H1 (cell line): ENCODE measurements at regions not wholly inside any gene's neighbourhood (a gene's known extent, or its start where the extent isn't known, plus 50 kb on each side); places are given as distances from the start of the nearest gene placed in this dataset.

Experiments
- CTCF ChIA-PET: fragments of 300-600 bp; sonication (Branson Sonifier 250); formaldehyde crosslinking; loops from one replicate; lab custom pipeline; 2021; ENCODE audit not compliant: partially characterized antibody; lab: Charles Lee
- POLR2A ChIA-PET: fragments of 300-600 bp; sonication (Branson Sonifier 250); formaldehyde crosslinking; loops from one replicate; lab custom pipeline; 2021; ENCODE audit warnings: inconsistent platforms; ENCODE audit not compliant: partially characterized antibody; lab: Charles Lee
- DNase-seq, 2 experiments: peaks; one replicate each; pipeline versions ENCODE4 v3.0.0 to v3.0.0-alpha.2; 2010 to 2022; ENCODE audit warnings: low spot score in 2 of 2, low read depth in 1 of 2, mixed read lengths in 1 of 2
- FAIRE-seq: peaks from 2 replicates; lab custom pipeline; 2011; peaks lifted over from hg19 to GRCh38; lab: Jason Lieb, UNC
- H2AFZ ChIP-seq: 2 replicates; pipeline ENCODE4 v1.8.1; 2012; ENCODE audit warnings: low read length, inconsistent platforms
- H2AK5ac ChIP-seq: 2 replicates; pipeline ENCODE4 v1.6.1; 2013; ENCODE audit warnings: low read depth, low read length
- H2BK120ac ChIP-seq: replicated peaks from 2 replicates; pipeline ENCODE3; 2013; ENCODE audit warnings: low read depth, low read length, inconsistent platforms
- H2BK12ac ChIP-seq: 2 replicates; pipeline ENCODE4 v1.6.1; 2013; ENCODE audit warnings: low read depth, low read length
- H2BK15ac ChIP-seq: 2 replicates; pipeline ENCODE4 v1.6.1; 2013; ENCODE audit warnings: low read length
- H2BK20ac ChIP-seq: 2 replicates; pipeline ENCODE4 v1.6.1; 2013; ENCODE audit warnings: low read length
- H2BK5ac ChIP-seq: 2 replicates; pipeline ENCODE4 v1.6.1; 2013; ENCODE audit warnings: low read depth, low read length
- H3K14ac ChIP-seq: 2 replicates; pipeline ENCODE4 v1.6.1; 2013; ENCODE audit warnings: inconsistent platforms; ENCODE audit not compliant: insufficient read length
- H3K18ac ChIP-seq: 2 replicates; pipeline ENCODE4 v1.6.1; 2013; ENCODE audit warnings: low read length; ENCODE audit errors: extremely low read depth
- H3K23ac ChIP-seq: 2 replicates; pipeline ENCODE4 v1.6.1; 2013; ENCODE audit warnings: inconsistent platforms; ENCODE audit not compliant: insufficient read length
- H3K23me2 ChIP-seq: 2 replicates; pipeline ENCODE4 v1.6.1; 2013; ENCODE audit warnings: low read depth, low read length
- H3K27ac ChIP-seq: 2 replicates; pipeline ENCODE4 v1.6.1; 2011; ENCODE audit warnings: low read depth, low read length, inconsistent platforms
- H3K27me3 ChIP-seq, 4 experiments: replicated peaks in 1 of 4; 1 replicate in 1 of 4; 2 replicates in 3 of 4; pipeline versions ENCODE4 v1.6.1 to v1.8.1; 2011 to 2013; ENCODE audit warnings: low read length in 3 of 4, mild to moderate bottlenecking in 3 of 4, inconsistent platforms in 2 of 4, mixed read lengths in 2 of 4, moderate library complexity in 1 of 4; ENCODE audit not compliant: control insufficient read depth in 3 of 4, insufficient read depth in 3 of 4; ENCODE audit errors: extremely low read depth in 1 of 4
- H3K36me3 ChIP-seq, 4 experiments: 2 replicates each; pipeline versions ENCODE4 v1.6.1 to v1.8.1; 2011 to 2013; ENCODE audit warnings: mild to moderate bottlenecking in 4 of 4, low read length in 3 of 4, moderate library complexity in 2 of 4, control low read depth in 1 of 4, inconsistent platforms in 1 of 4; ENCODE audit not compliant: insufficient read depth in 4 of 4, control insufficient read depth in 2 of 4
- H3K4ac ChIP-seq: replicated peaks from 2 replicates; pipeline ENCODE3; 2013; ENCODE audit warnings: low read length, low read depth, mixed read lengths, inconsistent platforms; ENCODE audit not compliant: insufficient read length
- H3K4me1 ChIP-seq, 4 experiments: replicated peaks in 1 of 4; 1 replicate in 1 of 4; 2 replicates in 3 of 4; pipeline versions ENCODE4 v1.6.1 to v1.8.1; 2011 to 2013; ENCODE audit warnings: low read length in 3 of 4, inconsistent platforms in 2 of 4, mixed read lengths in 1 of 4; ENCODE audit not compliant: insufficient read depth in 4 of 4, control insufficient read depth in 3 of 4
- H3K4me2 ChIP-seq, 2 experiments: 2 replicates each; pipeline versions ENCODE4 v1.6.1 to v1.8.1; 2011 to 2013; ENCODE audit warnings: low read depth in 2 of 2, low read length in 2 of 2, control low read depth in 1 of 2, inconsistent platforms in 1 of 2, mild to moderate bottlenecking in 1 of 2; ENCODE audit not compliant: insufficient read depth in 1 of 2
- H3K4me3 ChIP-seq, 4 experiments: fragments of 200-600, 300-600 bp in 1 of 4; sonication (generic), shearing (Covaris generic), sonication (Bioruptor Twin) in 1 of 4; 2 replicates each; pipeline versions ENCODE4 v1.5.1 to v1.8.1; 2011 to 2016; ENCODE audit warnings: low read length in 4 of 4, low read depth in 3 of 4, control low read depth in 2 of 4, inconsistent platforms in 2 of 4, mild to moderate bottlenecking in 2 of 4, mixed read lengths in 1 of 4, moderate library complexity in 1 of 4; ENCODE audit not compliant: insufficient read depth in 2 of 4; ENCODE audit errors: extremely low read depth in 1 of 4
- H3K56ac ChIP-seq: replicated peaks from 2 replicates; pipeline ENCODE3; 2013; ENCODE audit warnings: low read depth, mild to moderate bottlenecking, mixed read lengths, low read length, inconsistent platforms; ENCODE audit not compliant: insufficient read length
- H3K79me1 ChIP-seq: 2 replicates; pipeline ENCODE4 v1.6.1; 2013; ENCODE audit warnings: low read depth, low read length, control low read depth
- H3K79me2 ChIP-seq, 2 experiments: 2 replicates each; pipeline versions ENCODE4 v1.6.1 to v1.8.1; 2012 to 2013; ENCODE audit warnings: low read length in 2 of 2, mild to moderate bottlenecking in 2 of 2, inconsistent platforms in 1 of 2; ENCODE audit not compliant: insufficient read depth in 2 of 2, control insufficient read depth in 1 of 2
- H3K9ac ChIP-seq, 4 experiments: replicated peaks in 1 of 4; 1 replicate in 1 of 4; 2 replicates in 3 of 4; pipeline versions ENCODE4 v1.6.1 to v1.8.1; 2011 to 2013; ENCODE audit warnings: low read depth in 3 of 4, low read length in 3 of 4, control low read depth in 2 of 4, mild to moderate bottlenecking in 2 of 4, moderate library complexity in 2 of 4, inconsistent platforms in 1 of 4; ENCODE audit errors: extremely low read depth in 1 of 4
- H3K9me3 ChIP-seq, 2 experiments: 2 replicates each; pipeline versions ENCODE4 v1.6.1 to v1.8.1; 2012 to 2013; ENCODE audit warnings: mild to moderate bottlenecking in 2 of 2, moderate library complexity in 2 of 2, control low read depth in 1 of 2, inconsistent platforms in 1 of 2, low read depth in 1 of 2, low read length in 1 of 2, mixed read lengths in 1 of 2; ENCODE audit not compliant: insufficient read depth in 2 of 2
- H4K20me1 ChIP-seq, 2 experiments: replicated peaks in 1 of 2; 2 replicates each; pipeline versions ENCODE3 to v1.8.1; 2011 to 2013; ENCODE audit warnings: inconsistent platforms in 2 of 2, low read length in 2 of 2, mild to moderate bottlenecking in 1 of 2; ENCODE audit not compliant: insufficient read depth in 2 of 2, control insufficient read depth in 1 of 2
- H4K5ac ChIP-seq: 2 replicates; pipeline ENCODE4 v1.6.1; 2013; ENCODE audit warnings: low read length, low read depth, mixed read lengths, inconsistent platforms; ENCODE audit not compliant: insufficient read length
- H4K8ac ChIP-seq: 2 replicates; pipeline ENCODE4 v1.8.0; 2013; ENCODE audit warnings: mild to moderate bottlenecking, moderate library complexity, low read length, inconsistent platforms; ENCODE audit not compliant: insufficient read depth; ENCODE audit errors: extremely low read depth
- H4K91ac ChIP-seq: replicated peaks from 2 replicates; pipeline ENCODE3; 2013; ENCODE audit warnings: low read length, mixed read lengths, inconsistent platforms; ENCODE audit not compliant: insufficient read length
- CHD2 ChIP-seq: IDR thresholded peaks from 2 replicates; pipeline ENCODE4 v1.6.1; 2012; ENCODE audit warnings: low read length, improper control_type of control experiment
- CTCF ChIP-seq, 3 experiments: IDR thresholded peaks; 1 replicate in 2 of 3; 2 replicates in 1 of 3; pipeline versions ENCODE4 v1.5.1 to v1.6.1; 2011; ENCODE audit warnings: low read length in 3 of 3, mild to moderate bottlenecking in 3 of 3, inconsistent platforms in 2 of 3, low read depth in 1 of 3, moderate library complexity in 1 of 3; ENCODE audit not compliant: insufficient read depth in 1 of 3; ENCODE audit errors: control extremely low read depth in 1 of 3
- FOSL1 ChIP-seq: IDR thresholded peaks from 2 replicates; pipeline ENCODE4 v1.6.1; 2011; ENCODE audit warnings: mild to moderate bottlenecking, low read depth, low read length, moderate library complexity; ENCODE audit not compliant: insufficient read depth
- GABPA ChIP-seq: IDR thresholded peaks from 2 replicates; pipeline ENCODE4 v1.6.1; 2011; ENCODE audit warnings: mild to moderate bottlenecking, low read length, moderate library complexity, borderline replicate concordance; ENCODE audit not compliant: insufficient read depth
- HDAC6 ChIP-seq: IDR thresholded peaks from one replicate; pipeline ENCODE4 v1.7.1; 2012; ENCODE audit warnings: low read depth, mild to moderate bottlenecking, inconsistent platforms, low read length, moderate library complexity
- KDM5A ChIP-seq: fragments of 200-600 bp; IDR thresholded peaks from 2 replicates; pipeline ENCODE4 v1.7.1; 2012; ENCODE audit warnings: mild to moderate bottlenecking, low read length, inconsistent platforms, mixed read lengths
- MAFK ChIP-seq: IDR thresholded peaks from 2 replicates; pipeline ENCODE4 v1.6.1; 2012; ENCODE audit warnings: low read depth, mild to moderate bottlenecking, improper control_type of control experiment, low read length
- NANOG ChIP-seq: IDR thresholded peaks from 2 replicates; pipeline ENCODE4 v1.6.1; 2011; ENCODE audit warnings: low read length, low read depth, mild to moderate bottlenecking, inconsistent platforms; ENCODE audit not compliant: insufficient read depth, poor library complexity, severe bottlenecking
- RNF2 ChIP-seq: fragments of 200-900, 300-1000 bp; sonication (generic); IDR thresholded peaks from 2 replicates; pipeline ENCODE4 v1.7.1; 2016; ENCODE audit warnings: borderline replicate concordance, low read depth, mild to moderate bottlenecking, antibody characterized with exemption, low read length; ENCODE audit not compliant: poor library complexity, severe bottlenecking; ENCODE audit errors: missing control alignments
- SAP30 ChIP-seq: fragments of 300-600 bp; sonication (generic); IDR thresholded peaks from 2 replicates; pipeline ENCODE4 v1.7.1; 2012; ENCODE audit warnings: low read length, moderate library complexity, mild to moderate bottlenecking, inconsistent platforms; ENCODE audit not compliant: insufficient read depth, insufficient replicate concordance
- SUZ12 ChIP-seq: fragments of 200-600 bp; sonication (generic); IDR thresholded peaks from 2 replicates; pipeline ENCODE4 v1.6.1; 2012; ENCODE audit warnings: mild to moderate bottlenecking, inconsistent platforms, low read length, moderate library complexity, mixed read lengths
- TAF1 ChIP-seq: IDR thresholded peaks from 2 replicates; pipeline ENCODE4 v1.6.1; 2011; ENCODE audit warnings: mild to moderate bottlenecking, low read depth, low read length
- WGBS, 2 experiments: shearing (Covaris generic) in 1 of 2; methylation state at CpG; one replicate each; pipeline versions ENCODE4 v1.1.6 to v1.1.7; 2013 to 2015; ENCODE audit warnings: low lambda C conversion rate in 2 of 2, mixed read lengths in 2 of 2, inconsistent platforms in 1 of 2, low coverage in 1 of 2, missing lambda C conversion rate in 1 of 2; ENCODE audit not compliant: insufficient replicate concordance in 2 of 2, insufficient coverage in 1 of 2, insufficient read length in 1 of 2; ENCODE audit errors: extremely low coverage in 1 of 2, missing lambda C conversion rate in 1 of 2; 5-methylcytosine and 5-hydroxymethylcytosine counted together

DNA sequence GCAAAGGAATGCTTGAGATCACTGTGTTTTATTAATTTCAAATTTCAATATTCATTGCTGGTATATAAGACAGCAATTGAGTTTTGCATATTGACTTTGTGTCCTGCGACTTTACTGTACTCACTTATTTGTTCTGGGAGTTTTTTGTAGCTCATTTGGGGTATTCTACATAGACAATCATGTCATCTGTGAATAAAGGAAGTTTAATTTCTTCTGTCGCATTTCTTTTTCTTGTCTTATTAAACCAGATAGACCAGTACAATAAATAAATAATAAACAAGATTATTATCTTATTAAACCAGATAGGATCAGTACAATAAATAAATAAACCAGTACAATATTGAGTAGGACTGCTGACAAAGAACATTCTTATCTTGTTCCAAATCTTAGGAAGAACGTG lies 448.2 kb downstream of the RPS24 start:
- FAIRE-seq: no peak
- Histone ChIP-seq H2BK120ac (no peak overlapping the region), H3K18ac (no peak overlapping the region), H3K36me3 (no peaks in the 10 kb centered on the region), H3K4me1 (no peaks in the 10 kb centered on the region), H4K8ac (no peak overlapping the region), H3K9ac (no peak overlapping the region), H3K27me3 (no peaks in the 10 kb centered on the region), H2BK20ac (no peak overlapping the region), H3K4ac (no peak overlapping the region), H3K23ac (no peak overlapping the region), H3K79me1 (no peaks in the 10 kb centered on the region), H2BK12ac (no peak overlapping the region), H3K14ac (no peak overlapping the region), H3K56ac (no peak overlapping the region), H2AFZ (no peak overlapping the region), H4K20me1 (no peaks in the 10 kb centered on the region), H3K27ac (no peak overlapping the region), H3K23me2 (no peaks in the 10 kb centered on the region), H2BK5ac (no peak overlapping the region), H2AK5ac (no peak overlapping the region), H2BK15ac (no peak overlapping the region), H3K4me3 (no peak overlapping the region), H4K5ac (no peak overlapping the region), H3K4me2 (no peak overlapping the region), H3K79me2 (no peaks in the 10 kb centered on the region), H3K9me3 (no peaks in the 10 kb centered on the region), H4K91ac (no peak overlapping the region)
- CTCF ChIA-PET: no interaction called here
- WGBS, 2 experiments: 90% methylated on average over 3 of the region's 3 CpGs; no CpG with 5 or more reads in 1 of the 2 experiments
- POLR2A ChIA-PET: no interaction called here
- no peak for DNase-seq
- no peak for TF ChIP-seq CTCF (IDR thresholded peaks at IDR 0.05; ENCODE audit: control extremely low read depth in 1 of 3, insufficient read depth in 1 of 3, low read depth in 1 of 3, low read length in 3 of 3)
- no peak for TF ChIP-seq MAFK
- no peak for TF ChIP-seq FOSL1
- no peak for TF ChIP-seq TAF1
- TF ChIP-seq SAP30: no peak
- TF ChIP-seq NANOG: no peak
- TF ChIP-seq GABPA: no peak
- no peak for TF ChIP-seq HDAC6
- no peak for TF ChIP-seq SUZ12
- TF ChIP-seq RNF2: no peak
- no peak for TF ChIP-seq CHD2
- no peak for TF ChIP-seq KDM5A
